AG04450 (cell line): ENCODE measurements at regions not wholly inside any gene's neighbourhood (a gene's known extent, or its start where the extent isn't known, plus 50 kb on each side); places are given as distances from the start of the nearest gene placed in this dataset.
"Not testable (repeated sequence)": the region's sequence is repeated elsewhere in the genome, so short reads cannot be mapped to it uniquely, and the experiment has no call there.

ENCODE experiments used
- CTCF ChIA-PET: fragments of 300-600, 350-600 bp; formaldehyde crosslinking; extraction: SDS; loops from one replicate; lab custom pipeline; 2022; ENCODE audit warnings: antibody characterized with exemption, inconsistent platforms; lab: Charles Lee
- POLR2A ChIA-PET: fragments of 350-600 bp; formaldehyde crosslinking; extraction: SDS; loops from one replicate; lab custom pipeline; 2021; ENCODE audit warnings: antibody characterized with exemption, inconsistent platforms; lab: Yijun Ruan, JAX
- DNase-seq: peaks from one replicate; pipeline ENCODE4 v3.0.0-alpha.2; 2011; ENCODE audit warnings: low read depth, low spot score
- H3K27ac ChIP-seq: one replicate; pipeline ENCODE4 v1.5.1; 2012; ENCODE audit warnings: low read depth, low read length, control low read depth
- H3K27me3 ChIP-seq: one replicate; pipeline ENCODE4 v1.6.0; 2012; ENCODE audit warnings: low read length; ENCODE audit not compliant: control insufficient read depth, insufficient read depth
- H3K4me3 ChIP-seq: 2 replicates; pipeline ENCODE4 v1.5.1; 2011; ENCODE audit warnings: mild to moderate bottlenecking, low read depth, low read length, control low read depth
- H3K9me3 ChIP-seq: 2 replicates; pipeline ENCODE4 v1.5.1; 2012; ENCODE audit warnings: low read length; ENCODE audit not compliant: control insufficient read depth, insufficient read depth
- CTCF ChIP-seq: IDR thresholded peaks from 2 replicates; pipeline ENCODE4 v1.5.1; 2011; ENCODE audit warnings: low read depth, low read length, control low read depth, inconsistent platforms

- DNase-seq: no peak
- ChIA-PET POLR2A (no interaction called here), CTCF (no interaction called here)
- Histone ChIP-seq H3K27me3 (no peaks in the 10 kb centered on the region), H3K27ac (no peak overlapping the region), H3K4me3 (no peak overlapping the region), H3K9me3 (no peaks in the 10 kb centered on the region)
- no peak for TF ChIP-seq CTCF
These were observed 99.6 kb downstream of the CAPZA3 start for GRCh38 chr12:18837505-18837904.

GRCh38 chr12:18840997-18841396 is 103.1 kb downstream of the CAPZA3 start:
- H3K4me3 ChIP-seq, CTCF ChIA-PET, H3K9me3 ChIP-seq: not testable (repeated sequence)

GRCh38 chr12:18849080-18849479 is 111.2 kb downstream of the CAPZA3 start:
- no peak overlapping the region for H3K27ac ChIP-seq
- ChIA-PET POLR2A (no interaction called here), CTCF (interaction anchor here (1.2 kb wide), 1 partner anchor 12 kb away, joined by 4 read pairs; no protein-coding TSS in a partner anchor)
- no peaks in the 10 kb centered on the region for H3K9me3 ChIP-seq
- peak; percentile 58 for DNase-seq
- TF ChIP-seq CTCF: no peak
- no peaks in the 10 kb centered on the region for H3K27me3 ChIP-seq
- no peak overlapping the region for H3K4me3 ChIP-seq

More at GRCh38 chr12:18840997-18841396, 103.1 kb downstream of the CAPZA3 start:
- H3K27ac ChIP-seq, DNase-seq, POLR2A ChIA-PET, H3K27me3 ChIP-seq: not testable (repeated sequence)

GRCh38 chr12:18849761-18850160 is 111.8 kb downstream of the CAPZA3 start:
- ChIA-PET POLR2A (no interaction called here), CTCF (interaction anchor here (1.2 kb wide), 1 partner anchor 12 kb away, joined by 4 read pairs; no protein-coding TSS in a partner anchor)
- Histone ChIP-seq H3K9me3 (no peaks in the 10 kb centered on the region), H3K4me3 (no peak overlapping the region), H3K27me3 (no peaks in the 10 kb centered on the region), H3K27ac (no peak overlapping the region)
- no peak for TF ChIP-seq CTCF
- no peak for DNase-seq

- POLR2A ChIA-PET: no interaction called here
- no peak for DNase-seq
- no peaks in the 10 kb centered on the region for H3K27me3 ChIP-seq
- no peak overlapping the region for H3K27ac ChIP-seq
- TF ChIP-seq CTCF: no peak
- no peaks in the 10 kb centered on the region for H3K9me3 ChIP-seq
- no peak overlapping the region for H3K4me3 ChIP-seq
- CTCF ChIA-PET: interaction anchor here (1.0 kb wide), 1 partner anchor 421 kb away, joined by 9 read pairs; no protein-coding TSS in a partner anchor
These were observed 112.8 kb downstream of the CAPZA3 start for GRCh38 chr12:18850752-18851151.
